Smooth muscle cell (in vitro differentiated cells): ENCODE measurements at regions not wholly inside any gene's neighbourhood (a gene's known extent, or its start where the extent isn't known, plus 50 kb on each side); places are given as distances from the start of the nearest gene placed in this dataset.

Experiments
- DNase-seq: peaks from one replicate; lab custom pipeline; 2025; ENCODE audit not compliant: unreplicated experiment; lab: John Stamatoyannopoulos, UW
- H2AFZ ChIP-seq: fragments of 200-600 bp; sonication (generic); 2 replicates; pipeline ENCODE4 v1.6.0; 2016; ENCODE audit warnings: antibody characterized with exemption, low read depth, mild to moderate bottlenecking
- H3F3A ChIP-seq: fragments of 200-600 bp; sonication (generic); 2 replicates; pipeline ENCODE4 v1.6.0; 2017; ENCODE audit warnings: antibody characterized with exemption, low read depth
- H3K27ac ChIP-seq: fragments of 200-600 bp; sonication (generic); 2 replicates; pipeline ENCODE4 v1.5.1; 2016; ENCODE audit warnings: low read depth, mild to moderate bottlenecking
- H3K27me3 ChIP-seq: fragments of 200-600 bp; sonication (generic); 2 replicates; pipeline ENCODE4 v1.6.1; 2016; ENCODE audit warnings: low read depth, mild to moderate bottlenecking
- H3K36me3 ChIP-seq: fragments of 200-600 bp; sonication (generic); 2 replicates; pipeline ENCODE4 v1.5.1; 2016; ENCODE audit warnings: low read depth
- H3K4me1 ChIP-seq: fragments of 200-600 bp; sonication (generic); 2 replicates; pipeline ENCODE4 v1.5.1; 2016; ENCODE audit warnings: low read depth
- H3K4me2 ChIP-seq: fragments of 200-600 bp; sonication (generic); 2 replicates; pipeline ENCODE4 v1.6.0; 2016; ENCODE audit warnings: mild to moderate bottlenecking
- H3K4me3 ChIP-seq: fragments of 200-600 bp; sonication (generic); 2 replicates; pipeline ENCODE4 v1.5.1; 2016; ENCODE audit warnings: mild to moderate bottlenecking
- H3K79me2 ChIP-seq: fragments of 200-600 bp; sonication (generic); 2 replicates; pipeline ENCODE4 v1.6.0; 2016; ENCODE audit warnings: low read depth, mild to moderate bottlenecking
- H3K9ac ChIP-seq: fragments of 200-600 bp; sonication (generic); 2 replicates; pipeline ENCODE4 v1.6.0; 2016; ENCODE audit warnings: low read depth
- H3K9me3 ChIP-seq: fragments of 200-600 bp; sonication (generic); replicated peaks from 2 replicates; pipeline ENCODE4 v1.5.1; 2016; ENCODE audit warnings: low read depth
- H4K20me1 ChIP-seq: fragments of 200-600 bp; sonication (generic); 2 replicates; pipeline ENCODE4 v1.6.0; 2016; ENCODE audit warnings: low read depth
- WGBS: methylation state at CpG from one replicate; pipeline ENCODE4 v1.1.7; 2016; ENCODE audit warnings: low lambda C conversion rate; 5-methylcytosine and 5-hydroxymethylcytosine counted together
- TF ChIP-seq, protein P1 (sequence below): fragments of 200-600 bp; sonication (generic); IDR thresholded peaks from 2 replicates; pipeline ENCODE4 v1.5.1; 2017; ENCODE audit warnings: borderline replicate concordance, mild to moderate bottlenecking, antibody characterized with exemption; ENCODE audit not compliant: insufficient read depth, poor library complexity, severe bottlenecking

DNA sequence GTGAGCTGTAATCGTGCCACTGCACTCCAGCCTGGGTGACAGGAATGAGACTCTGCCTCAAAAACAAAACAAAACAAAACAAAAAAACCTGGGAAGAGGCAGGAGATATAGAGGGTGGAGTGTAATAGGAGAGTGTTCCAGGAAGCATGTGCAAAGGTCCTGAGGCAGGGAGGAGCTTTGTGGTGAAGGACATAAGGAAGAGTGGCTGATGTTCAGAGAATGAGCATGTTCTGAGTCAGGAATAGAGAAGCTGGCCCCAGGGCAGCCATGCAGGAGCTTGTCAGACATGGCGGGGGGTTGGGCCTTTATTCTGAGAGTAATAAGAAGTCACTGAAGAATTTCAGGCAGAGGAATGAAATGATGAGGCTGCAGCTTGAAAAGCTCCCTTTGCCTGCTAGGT is 337.0 kb downstream of the CDH26 start:
- TF ChIP-seq, protein P1, sequence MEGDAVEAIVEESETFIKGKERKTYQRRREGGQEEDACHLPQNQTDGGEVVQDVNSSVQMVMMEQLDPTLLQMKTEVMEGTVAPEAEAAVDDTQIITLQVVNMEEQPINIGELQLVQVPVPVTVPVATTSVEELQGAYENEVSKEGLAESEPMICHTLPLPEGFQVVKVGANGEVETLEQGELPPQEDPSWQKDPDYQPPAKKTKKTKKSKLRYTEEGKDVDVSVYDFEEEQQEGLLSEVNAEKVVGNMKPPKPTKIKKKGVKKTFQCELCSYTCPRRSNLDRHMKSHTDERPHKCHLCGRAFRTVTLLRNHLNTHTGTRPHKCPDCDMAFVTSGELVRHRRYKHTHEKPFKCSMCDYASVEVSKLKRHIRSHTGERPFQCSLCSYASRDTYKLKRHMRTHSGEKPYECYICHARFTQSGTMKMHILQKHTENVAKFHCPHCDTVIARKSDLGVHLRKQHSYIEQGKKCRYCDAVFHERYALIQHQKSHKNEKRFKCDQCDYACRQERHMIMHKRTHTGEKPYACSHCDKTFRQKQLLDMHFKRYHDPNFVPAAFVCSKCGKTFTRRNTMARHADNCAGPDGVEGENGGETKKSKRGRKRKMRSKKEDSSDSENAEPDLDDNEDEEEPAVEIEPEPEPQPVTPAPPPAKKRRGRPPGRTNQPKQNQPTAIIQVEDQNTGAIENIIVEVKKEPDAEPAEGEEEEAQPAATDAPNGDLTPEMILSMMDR, result no peak
- Histone ChIP-seq H4K20me1 (no peaks in the 10 kb centered on the region), H3K36me3 (no peaks in the 10 kb centered on the region), H2AFZ (no peak overlapping the region), H3K4me3 (no peak overlapping the region), H3F3A (no peaks in the 10 kb centered on the region), H3K27ac (no peak overlapping the region), H3K27me3 (no peaks in the 10 kb centered on the region), H3K9ac (no peak overlapping the region), H3K4me2 (no peak overlapping the region), H3K9me3 (no peaks in the 10 kb centered on the region), H3K4me1 (no peaks in the 10 kb centered on the region), H3K79me2 (no peaks in the 10 kb centered on the region)
- no peak for DNase-seq
- 86% methylated on average over 2 of the region's 2 CpGs for WGBS

DNA sequence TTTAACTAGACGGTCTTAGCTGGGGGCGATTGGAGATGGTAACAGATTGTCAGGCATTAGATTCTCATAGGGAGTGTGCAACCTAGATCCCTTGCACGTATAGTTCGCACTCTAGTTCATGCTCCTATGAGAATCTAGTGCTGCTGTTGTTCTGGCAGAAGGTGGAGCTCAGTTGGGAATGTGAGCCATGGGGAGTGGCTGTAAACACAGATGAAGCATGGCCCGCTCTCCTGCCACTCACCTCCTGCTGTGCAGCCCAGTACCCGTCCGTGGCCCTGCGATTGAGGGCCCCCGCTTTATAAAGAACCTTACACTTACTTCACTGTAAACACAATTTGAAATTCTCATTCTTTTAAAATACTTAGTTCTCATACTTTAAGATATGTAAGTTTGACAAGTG is 339.4 kb downstream of the CDH26 start:
- Histone ChIP-seq H3F3A (no peaks in the 10 kb centered on the region), H3K9me3 (no peaks in the 10 kb centered on the region), H3K4me2 (no peak overlapping the region), H3K9ac (no peak overlapping the region), H2AFZ (no peak overlapping the region), H3K36me3 (no peaks in the 10 kb centered on the region), H3K27me3 (no peaks in the 10 kb centered on the region), H3K27ac (no peak overlapping the region), H3K4me1 (no peaks in the 10 kb centered on the region), H3K79me2 (no peaks in the 10 kb centered on the region), H4K20me1 (no peaks in the 10 kb centered on the region), H3K4me3 (no peak overlapping the region)
- no peak for DNase-seq
- whole genome bisulfite sequencing, result 93% methylated on average over 9 of the region's 9 CpGs
- TF ChIP-seq, protein P1, result no peak

DNA sequence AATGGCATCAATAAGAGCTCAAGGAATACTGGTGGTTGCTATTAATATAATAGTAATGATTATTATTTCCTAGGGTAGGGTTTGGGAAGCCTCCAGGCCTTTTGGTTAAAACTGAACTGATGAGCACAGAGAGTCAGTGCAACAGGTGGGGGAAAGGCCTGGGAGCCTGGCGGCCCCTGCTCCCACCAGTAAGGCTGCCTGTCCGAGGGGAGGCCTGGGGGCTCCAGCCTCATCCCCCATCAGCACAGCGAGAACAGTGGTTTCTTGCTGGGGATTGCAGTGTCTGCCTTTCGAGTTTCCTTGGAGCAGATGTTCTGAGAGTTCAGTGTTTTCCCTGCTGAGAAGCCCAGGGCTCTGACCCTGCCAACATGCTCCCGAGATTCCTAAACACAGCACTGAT is 340.4 kb downstream of the CDH26 start:
- DNase-seq, result no peak
- no peaks in the 10 kb centered on the region for H3K4me1 ChIP-seq
- no peaks in the 10 kb centered on the region for H3K27me3 ChIP-seq
- no peaks in the 10 kb centered on the region for H3F3A ChIP-seq
- H3K36me3 ChIP-seq, result no peaks in the 10 kb centered on the region
- H2AFZ ChIP-seq, result no peak overlapping the region
- H3K9ac ChIP-seq, result no peak overlapping the region
- no peak overlapping the region for H3K27ac ChIP-seq
- H3K9me3 ChIP-seq, result no peaks in the 10 kb centered on the region
- no peak overlapping the region for H3K4me2 ChIP-seq
- TF ChIP-seq, protein P1, result no peak
- no peaks in the 10 kb centered on the region for H4K20me1 ChIP-seq
- H3K4me3 ChIP-seq, result no peak overlapping the region
- no peaks in the 10 kb centered on the region for H3K79me2 ChIP-seq
- WGBS, result 88% methylated on average over 5 of the region's 5 CpGs

DNA sequence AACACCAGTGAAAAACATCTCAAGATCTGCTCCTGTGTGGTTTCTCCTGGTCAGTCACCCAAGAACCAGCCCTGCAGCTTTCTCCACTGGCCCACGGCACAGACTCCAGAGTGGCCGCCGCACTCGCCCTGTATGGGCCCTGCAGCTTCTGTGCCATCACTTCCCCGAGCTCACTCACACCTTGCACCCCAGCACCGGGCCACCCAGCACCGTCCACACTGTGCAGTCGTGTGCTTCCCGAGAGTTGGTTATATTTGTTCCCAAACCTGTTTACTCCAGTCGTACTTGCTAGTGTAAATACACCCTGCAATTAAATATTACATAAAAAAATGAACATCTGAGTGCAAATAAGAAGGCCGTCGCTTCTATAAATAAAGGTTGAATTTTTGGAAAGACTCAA is 341.7 kb downstream of the CDH26 start:
- no peaks in the 10 kb centered on the region for H3K4me1 ChIP-seq
- H3K9me3 ChIP-seq, result no peaks in the 10 kb centered on the region
- H3K9ac ChIP-seq, result no peak overlapping the region
- H3K27me3 ChIP-seq, result no peaks in the 10 kb centered on the region
- H3K36me3 ChIP-seq, result no peaks in the 10 kb centered on the region
- no peaks in the 10 kb centered on the region for H4K20me1 ChIP-seq
- no peaks in the 10 kb centered on the region for H3K79me2 ChIP-seq
- H3K27ac ChIP-seq, result no peak overlapping the region
- no peaks in the 10 kb centered on the region for H3F3A ChIP-seq
- no peak overlapping the region for H3K4me2 ChIP-seq
- DNase-seq, result no peak
- no peak overlapping the region for H2AFZ ChIP-seq
- no peak overlapping the region for H3K4me3 ChIP-seq
- 90% methylated on average over 12 of the region's 12 CpGs for WGBS
- TF ChIP-seq, protein P1, result no peak
